ENCODE measurements at regions not wholly inside any gene's neighbourhood (a gene's known extent, or its start where the extent isn't known, plus 50 kb on each side); places are given as distances from the start of the nearest gene placed in this dataset.

DNA sequence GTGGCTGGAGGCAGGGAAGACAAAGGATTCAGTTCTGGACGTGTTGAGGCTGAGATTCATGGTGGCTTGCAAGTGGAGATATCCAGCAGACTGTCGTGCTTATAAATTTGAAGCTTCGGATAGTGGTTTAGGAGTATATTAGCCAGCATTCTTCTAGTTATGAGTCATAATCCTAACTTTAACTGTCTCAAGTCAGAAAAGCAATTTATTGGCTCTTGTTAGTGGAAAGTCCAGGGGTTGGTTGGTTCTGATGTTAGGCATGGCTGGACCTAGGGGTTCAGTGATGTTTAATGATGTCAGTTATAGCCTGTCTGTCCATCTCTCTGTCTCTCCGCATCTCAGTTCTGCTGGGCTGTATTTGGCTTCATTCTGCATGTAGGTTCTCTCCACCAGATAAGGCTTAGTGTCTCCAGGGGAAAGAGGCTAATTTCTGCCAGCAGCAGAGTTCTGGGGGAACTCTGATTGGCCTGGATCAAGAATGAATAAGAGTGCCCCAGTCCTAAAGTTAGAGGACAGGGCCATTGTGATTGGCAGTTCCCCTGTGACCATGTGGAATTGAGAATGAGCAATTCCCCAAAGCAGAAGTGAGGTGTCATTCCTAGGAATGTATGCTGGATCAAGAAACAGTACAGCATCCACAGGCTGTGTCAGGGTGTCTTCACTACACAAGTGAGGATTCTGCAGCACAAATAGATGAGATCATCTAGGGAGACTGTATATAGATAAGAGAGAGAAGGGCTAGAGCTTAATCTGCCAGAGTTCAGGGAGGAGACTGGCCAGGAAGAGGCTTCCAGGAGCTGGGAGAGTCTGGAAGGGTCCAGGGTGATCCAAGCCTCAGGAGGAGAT lies 72.9 kb upstream of the SHB start:
- TF ChIP-seq, protein P1, sequence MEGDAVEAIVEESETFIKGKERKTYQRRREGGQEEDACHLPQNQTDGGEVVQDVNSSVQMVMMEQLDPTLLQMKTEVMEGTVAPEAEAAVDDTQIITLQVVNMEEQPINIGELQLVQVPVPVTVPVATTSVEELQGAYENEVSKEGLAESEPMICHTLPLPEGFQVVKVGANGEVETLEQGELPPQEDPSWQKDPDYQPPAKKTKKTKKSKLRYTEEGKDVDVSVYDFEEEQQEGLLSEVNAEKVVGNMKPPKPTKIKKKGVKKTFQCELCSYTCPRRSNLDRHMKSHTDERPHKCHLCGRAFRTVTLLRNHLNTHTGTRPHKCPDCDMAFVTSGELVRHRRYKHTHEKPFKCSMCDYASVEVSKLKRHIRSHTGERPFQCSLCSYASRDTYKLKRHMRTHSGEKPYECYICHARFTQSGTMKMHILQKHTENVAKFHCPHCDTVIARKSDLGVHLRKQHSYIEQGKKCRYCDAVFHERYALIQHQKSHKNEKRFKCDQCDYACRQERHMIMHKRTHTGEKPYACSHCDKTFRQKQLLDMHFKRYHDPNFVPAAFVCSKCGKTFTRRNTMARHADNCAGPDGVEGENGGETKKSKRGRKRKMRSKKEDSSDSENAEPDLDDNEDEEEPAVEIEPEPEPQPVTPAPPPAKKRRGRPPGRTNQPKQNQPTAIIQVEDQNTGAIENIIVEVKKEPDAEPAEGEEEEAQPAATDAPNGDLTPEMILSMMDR (IDR thresholded peaks at IDR 0.05; ENCODE audit: low read length) = no peak
- TF ChIP-seq EZH2 (IDR thresholded peaks at IDR 0.05; ENCODE audit: borderline replicate concordance, low read length) = no peak

Data from OCI-LY1 (cell line).